ENCODE measurements at regions not wholly inside any gene's neighbourhood (a gene's known extent, or its start where the extent isn't known, plus 50 kb on each side); places are given as distances from the start of the nearest gene placed in this dataset.

- Histone ChIP-seq H3K27ac (no peak overlapping the region), H3K4me3 (no peak overlapping the region), H3K9me3 (no peaks in the 10 kb centered on the region), H3K36me3 (ENCODE audit: low read depth, missing control alignments) (no peaks in the 10 kb centered on the region), H3K27me3 (no peaks in the 10 kb centered on the region), H3K4me1 (peaks cover 5% of the 10 kb centered on the region)
- 76 to 89% methylated on average over 3 to 22 of the region's 22 CpGs for WGBS, 2 donors
- no peak for DNase-seq
- intact Hi-C loops (cut with DNase I; ENCODE audit: low total_unique reads) = no loop called here
- TF ChIP-seq POLR2A (IDR thresholded peaks at IDR 0.05) = no peak
- no peak for TF ChIP-seq CTCF (IDR thresholded peaks at IDR 0.05)
Observed at GRCh38 chr5:154631141-154631540, 124.0 kb upstream of the LARP1 start.

- no peak overlapping the region for H3K4me3 ChIP-seq
- no peak overlapping the region for H3K27ac ChIP-seq
- H3K4me1 ChIP-seq = peaks cover 5% of the 10 kb centered on the region
- H3K27me3 ChIP-seq = no peaks in the 10 kb centered on the region
- H3K9me3 ChIP-seq = no peaks in the 10 kb centered on the region
- no peaks in the 10 kb centered on the region for H3K36me3 ChIP-seq (ENCODE audit: low read depth, missing control alignments)
- 42 to 56% methylated on average over 4 of the region's 4 CpGs for WGBS, 2 donors
- peak; percentile 67 for DNase-seq
- TF ChIP-seq POLR2A (IDR thresholded peaks at IDR 0.05) (no peak), CTCF (IDR thresholded peaks at IDR 0.05) (no peak)
- intact Hi-C loops (cut with DNase I; ENCODE audit: low total_unique reads) = no loop called here
Observed at GRCh38 chr5:154630410-154630809, 124.8 kb upstream of the LARP1 start.

- H3K36me3 ChIP-seq (ENCODE audit: low read depth, missing control alignments) = no peaks in the 10 kb centered on the region
- H3K4me1 ChIP-seq = peaks cover 5% of the 10 kb centered on the region
- intact Hi-C loops (cut with DNase I; ENCODE audit: low total_unique reads) = no loop called here
- DNase-seq = no peak
- no peak overlapping the region for H3K4me3 ChIP-seq
- H3K27me3 ChIP-seq = no peaks in the 10 kb centered on the region
- no peak overlapping the region for H3K27ac ChIP-seq
- no peak for TF ChIP-seq CTCF (IDR thresholded peaks at IDR 0.05)
- TF ChIP-seq POLR2A (IDR thresholded peaks at IDR 0.05) = no peak
- no peaks in the 10 kb centered on the region for H3K9me3 ChIP-seq
- 86 to 99% methylated on average over 4 of the region's 4 CpGs for WGBS, 2 donors
Observed at GRCh38 chr5:154628685-154629084, 126.5 kb upstream of the LARP1 start.

- H3K4me3 ChIP-seq = no peak overlapping the region
- H3K9me3 ChIP-seq = no peaks in the 10 kb centered on the region
- H3K36me3 ChIP-seq (ENCODE audit: low read depth, missing control alignments) = no peaks in the 10 kb centered on the region
- H3K27ac ChIP-seq = no peak overlapping the region
- no peak for DNase-seq
- WGBS, 2 donors = 60 to 82% methylated on average over 4 to 7 of the region's 7 CpGs
- H3K4me1 ChIP-seq = peaks cover 5% of the 10 kb centered on the region
- TF ChIP-seq POLR2A (IDR thresholded peaks at IDR 0.05) (no peak), CTCF (IDR thresholded peaks at IDR 0.05) (no peak)
- no peaks in the 10 kb centered on the region for H3K27me3 ChIP-seq
- intact Hi-C loops (cut with DNase I; ENCODE audit: low total_unique reads) = no loop called here
Observed at GRCh38 chr5:154627698-154628678, 127.2 kb upstream of the LARP1 start.
